SK-N-DZ (cell line): ENCODE measurements at regions not wholly inside any gene's neighbourhood (a gene's known extent, or its start where the extent isn't known, plus 50 kb on each side); places are given as distances from the start of the nearest gene placed in this dataset.

Source experiments
- DNase-seq: peaks from one replicate; pipeline ENCODE4 v3.0.0-alpha.2; 2015; ENCODE audit warnings: low spot score

DNA sequence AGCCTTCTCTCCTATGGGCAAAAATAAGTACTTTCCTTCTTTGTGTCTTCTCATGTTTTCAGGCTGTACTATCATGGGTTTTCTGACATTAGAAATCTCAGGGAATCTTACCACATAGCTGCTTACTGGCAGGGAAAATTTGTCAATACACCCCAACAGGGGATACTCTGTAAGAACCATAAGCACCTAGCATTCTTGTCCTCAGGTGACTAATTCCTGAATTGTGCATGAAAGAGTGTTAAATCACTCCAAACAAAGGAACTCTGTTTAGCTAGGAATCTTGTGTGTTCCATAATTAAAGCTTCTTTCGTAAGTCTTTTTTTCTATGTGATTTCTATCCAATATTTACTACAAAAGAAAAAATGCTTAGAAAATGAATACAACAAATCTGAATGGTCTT lies 206.7 kb upstream of the POT1 start:
- DNase-seq, result no peak

DNA sequence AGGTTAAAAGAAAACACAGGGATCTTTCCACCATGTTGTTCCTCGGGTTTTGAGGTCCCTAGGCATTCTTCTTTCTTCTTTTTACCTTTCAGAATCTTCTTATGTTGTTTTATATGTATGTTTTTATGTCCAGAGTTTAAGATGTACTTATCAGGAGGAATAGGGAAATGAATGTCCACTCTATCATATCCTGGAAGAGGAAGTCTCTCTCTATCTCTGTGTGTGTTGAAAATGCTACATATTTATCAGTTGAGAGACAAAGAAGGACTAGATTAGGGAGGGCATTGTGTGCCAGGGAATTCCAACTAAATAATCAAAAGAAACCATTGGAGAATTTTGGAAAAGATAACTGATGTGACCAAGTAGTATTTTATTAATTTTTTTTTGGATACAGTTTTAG lies 200.5 kb upstream of the POT1 start:
- no peak for DNase-seq

DNA sequence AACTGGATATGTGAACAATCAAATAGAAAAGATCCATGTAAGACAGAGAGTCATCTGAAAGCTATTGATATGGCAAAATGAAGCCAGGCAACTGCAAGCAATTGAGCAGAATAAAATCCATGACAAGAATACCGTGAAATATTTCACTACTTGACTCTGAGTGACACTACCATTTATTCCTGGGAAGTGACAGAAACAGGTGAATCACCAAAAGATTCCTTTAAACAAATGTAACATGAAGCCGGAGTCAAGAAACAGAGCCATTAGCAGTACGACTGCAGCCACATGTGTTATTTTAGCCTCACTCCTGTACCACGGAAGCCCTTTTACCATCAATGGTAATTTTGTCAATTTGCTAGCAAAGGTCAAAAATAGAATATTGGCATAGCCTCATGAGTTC lies 197.7 kb upstream of the POT1 start:
- no peak for DNase-seq

DNA sequence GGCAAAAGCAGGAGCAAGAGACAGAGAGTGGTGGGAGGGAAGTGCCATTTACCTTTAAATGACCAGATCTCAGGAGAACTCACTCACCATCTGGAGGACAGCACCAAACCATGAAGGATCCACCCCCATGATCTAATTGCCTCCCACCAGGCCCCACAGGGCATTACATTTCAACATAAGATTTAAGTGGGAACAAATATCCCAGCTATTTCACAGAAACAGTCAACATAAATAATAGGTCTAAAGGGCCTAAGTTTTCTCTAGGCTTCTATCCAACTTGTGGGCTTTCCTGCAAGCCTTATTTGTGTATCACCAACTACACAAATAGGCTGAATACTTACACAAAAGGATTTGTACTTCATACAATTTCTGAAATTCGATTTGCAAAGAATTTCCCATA lies 196.8 kb upstream of the POT1 start:
- peak; percentile 28 for DNase-seq

DNA sequence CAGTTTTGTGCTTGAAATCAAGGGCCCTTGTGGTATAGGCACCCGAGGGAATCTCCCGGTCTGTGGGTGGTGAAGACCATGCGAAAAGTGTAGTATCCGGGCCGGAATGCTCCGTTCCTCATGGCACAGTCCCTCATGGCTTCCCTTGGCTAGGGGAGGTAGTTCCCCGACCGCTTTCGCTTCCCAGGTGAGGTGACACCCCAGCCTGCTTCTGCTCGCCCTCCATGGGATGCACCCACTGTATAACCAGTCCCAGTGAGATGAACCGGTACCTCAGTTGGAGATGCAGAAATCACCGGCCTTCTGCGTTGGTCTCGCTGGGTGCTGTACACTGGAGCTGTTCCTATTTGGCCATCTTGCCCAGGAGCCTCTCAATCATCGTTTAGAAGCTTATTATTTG lies 195.7 kb upstream of the POT1 start:
- DNase-seq, result no peak

DNA sequence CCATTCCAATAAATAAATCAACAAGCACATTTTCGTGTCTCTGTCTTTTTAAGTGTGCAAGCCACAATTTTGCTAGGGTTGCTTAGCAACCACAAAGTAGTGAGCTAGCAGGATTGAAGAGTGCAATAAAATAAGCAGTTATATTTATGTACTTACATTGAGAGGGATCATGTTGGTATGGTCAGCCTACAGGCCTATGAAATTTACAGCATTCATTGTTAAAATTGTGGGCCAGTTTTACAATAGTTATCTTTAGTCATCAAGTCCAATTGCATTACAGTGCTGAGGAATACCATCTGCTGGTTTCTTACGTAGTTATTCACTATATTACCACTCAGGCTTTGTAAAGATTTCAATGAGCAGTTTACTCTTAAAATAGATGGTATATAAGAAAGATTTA lies 192.5 kb upstream of the POT1 start:
- DNase-seq, result peak; percentile 56

DNA sequence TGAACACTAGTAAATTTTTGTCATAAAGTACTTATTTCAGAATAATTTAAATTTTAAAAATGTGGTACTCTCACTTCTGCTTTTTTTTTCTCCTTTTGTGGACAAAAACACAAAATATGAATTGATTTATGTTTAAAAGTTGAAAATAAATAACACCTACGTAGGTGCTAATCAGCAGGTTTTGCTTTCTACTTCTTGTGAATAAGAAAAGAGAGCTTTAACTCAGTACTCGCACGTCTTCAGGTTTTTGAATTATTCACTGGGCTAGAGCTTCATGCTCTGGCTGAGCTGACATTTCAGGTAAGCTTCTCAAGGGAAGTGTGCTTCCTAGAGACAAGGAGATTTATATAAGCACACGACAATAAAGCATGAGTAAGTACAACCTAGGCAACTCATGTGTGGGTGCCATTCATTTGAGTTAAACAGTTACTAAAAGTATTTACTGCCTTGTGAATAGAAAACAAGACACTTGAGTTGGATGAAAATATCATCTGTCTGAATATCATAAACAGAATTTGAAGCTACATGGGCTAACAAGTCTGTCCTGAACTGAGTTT lies 190.0 kb upstream of the POT1 start:
- DNase-seq, result no peak

DNA sequence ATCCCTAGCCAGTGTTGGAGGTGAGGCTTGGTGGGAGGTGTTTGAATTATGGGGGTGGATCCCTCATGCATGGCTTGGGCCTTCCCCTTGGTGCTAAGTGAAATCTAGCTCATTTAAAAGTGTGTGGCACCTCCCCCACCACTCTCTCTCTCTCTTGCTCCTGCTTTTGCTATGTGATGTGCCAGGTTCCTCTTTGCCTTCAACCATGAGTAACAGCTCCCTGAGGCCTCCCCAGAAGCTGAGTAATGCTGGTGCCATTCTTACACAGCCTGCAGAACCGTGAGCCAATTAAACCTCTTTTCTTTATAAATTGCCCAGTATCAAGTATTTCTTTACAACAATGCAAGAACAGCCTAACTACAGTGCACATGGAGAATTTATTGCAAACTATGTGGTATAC lies 188.8 kb upstream of the POT1 start:
- DNase-seq, result no peak

DNA sequence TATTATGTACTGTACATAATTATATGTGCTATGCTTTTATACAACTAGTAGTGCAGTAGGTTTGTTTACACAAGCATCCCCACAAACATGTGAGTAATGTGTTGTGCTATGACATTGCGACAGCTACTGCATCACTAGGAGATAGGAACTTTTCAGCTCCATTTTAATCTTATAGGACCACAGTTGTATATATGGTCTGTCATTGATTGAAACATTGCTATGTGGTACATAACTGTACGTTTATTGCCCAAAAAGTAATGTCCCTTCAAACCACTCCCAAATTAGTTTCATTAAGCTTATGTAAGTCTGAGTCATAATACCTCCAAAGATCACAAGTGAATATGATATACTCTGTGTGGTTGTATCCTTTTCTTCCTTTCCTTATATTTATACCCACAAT lies 183.2 kb upstream of the POT1 start:
- DNase-seq, result no peak

DNA sequence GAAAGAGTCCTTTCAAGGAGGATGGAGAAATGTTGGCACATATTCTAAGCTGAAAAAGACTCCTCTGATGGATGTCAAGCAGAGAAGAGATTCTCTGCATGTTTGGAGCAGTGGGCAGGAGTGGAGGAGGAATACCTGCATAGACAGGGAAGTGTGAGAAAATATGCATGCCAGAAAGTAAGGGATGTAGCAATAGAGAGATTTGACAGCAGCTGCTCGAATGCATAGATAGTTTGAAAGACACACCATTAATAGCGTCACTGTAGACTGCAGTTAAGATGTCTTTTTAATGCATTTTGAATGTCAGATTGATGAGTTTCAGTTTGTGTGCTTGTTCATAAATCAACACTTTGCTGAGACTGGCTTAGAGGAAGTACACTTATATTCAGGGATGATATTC lies 169.9 kb upstream of the POT1 start:
- DNase-seq, result no peak

DNA sequence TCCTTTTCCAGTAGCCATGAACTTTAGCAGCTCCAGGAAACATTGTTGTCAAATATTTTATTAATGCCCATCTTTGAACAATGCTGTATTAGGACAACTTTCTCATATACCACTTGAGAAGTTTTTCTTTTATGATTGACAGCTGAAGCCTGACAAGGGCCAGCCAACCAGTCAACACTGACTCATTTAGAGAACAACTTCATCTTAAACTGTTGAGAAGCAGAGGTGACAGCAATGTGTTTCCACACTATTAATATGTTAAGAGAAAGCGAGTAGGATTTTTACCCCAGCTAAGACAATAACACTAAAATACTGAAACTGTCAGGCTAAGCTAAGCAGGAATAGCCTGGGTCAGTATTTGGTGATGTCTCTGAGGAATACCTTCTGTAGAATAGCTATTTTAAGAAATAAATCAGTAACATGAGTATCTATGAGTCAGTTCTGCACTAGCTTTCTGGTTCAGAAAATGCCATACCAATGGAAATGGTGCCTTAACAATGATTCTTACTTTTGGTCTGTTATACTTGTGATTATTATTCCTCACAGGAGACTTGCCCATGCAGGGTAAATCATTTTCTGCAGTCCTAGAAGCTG lies 168.8 kb upstream of the POT1 start:
- no peak for DNase-seq

DNA sequence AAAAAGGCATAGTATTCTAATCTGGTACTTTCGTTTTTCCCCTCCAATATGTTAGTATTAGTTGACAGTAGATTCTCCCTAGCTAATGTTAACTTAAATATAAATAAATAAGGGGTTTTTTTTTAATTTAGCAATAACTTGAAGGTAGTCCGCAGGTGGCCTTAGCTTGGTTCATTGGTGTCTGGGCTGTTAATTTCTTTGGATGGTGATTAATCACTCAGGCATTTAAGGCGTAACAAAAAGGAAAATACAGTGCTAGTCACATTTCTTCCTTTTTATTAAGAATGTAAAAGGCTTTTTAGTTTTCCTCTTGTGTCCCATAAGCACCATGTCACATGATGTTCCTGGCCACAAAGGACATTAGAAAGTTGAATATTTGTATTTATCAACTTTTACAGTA lies 161.0 kb upstream of the POT1 start:
- DNase-seq, result no peak

DNA sequence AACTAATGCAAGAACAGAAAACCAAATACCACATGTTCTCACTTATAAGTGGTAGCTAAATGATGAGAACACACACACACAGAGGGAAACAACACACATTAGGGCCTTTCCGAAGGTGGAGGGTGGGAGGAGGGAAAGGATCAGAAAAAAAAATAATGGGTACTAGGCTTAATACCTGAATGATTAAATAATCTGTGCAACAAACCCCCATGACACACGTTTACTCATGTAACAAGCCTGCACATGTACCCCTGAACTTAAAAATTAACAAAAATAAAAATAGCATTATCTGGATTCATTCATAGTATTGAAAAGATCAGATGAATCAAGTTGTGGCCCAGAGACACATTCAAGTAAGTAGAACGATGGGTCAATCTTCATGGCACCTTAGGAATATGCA lies 159.5 kb upstream of the POT1 start:
- DNase-seq, result no peak

DNA sequence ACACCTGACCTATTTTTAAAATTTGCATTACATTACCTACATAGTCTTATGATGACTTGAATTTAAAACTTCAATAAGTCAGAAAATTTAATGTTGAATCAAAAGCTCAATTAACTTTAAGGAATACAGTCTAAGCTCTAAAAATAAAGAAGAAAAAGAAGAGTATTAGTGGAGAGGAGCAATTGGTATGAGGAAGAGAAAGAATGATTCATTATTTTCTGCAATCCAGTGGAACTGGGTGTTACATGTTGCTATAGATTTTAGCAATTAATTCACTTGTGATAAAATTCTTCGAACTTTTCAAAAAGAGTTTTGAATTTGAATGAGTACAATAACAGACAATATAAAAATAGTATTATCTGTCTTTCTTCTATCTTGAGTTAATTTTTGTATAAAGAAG lies 158.9 kb upstream of the POT1 start:
- DNase-seq, result no peak

DNA sequence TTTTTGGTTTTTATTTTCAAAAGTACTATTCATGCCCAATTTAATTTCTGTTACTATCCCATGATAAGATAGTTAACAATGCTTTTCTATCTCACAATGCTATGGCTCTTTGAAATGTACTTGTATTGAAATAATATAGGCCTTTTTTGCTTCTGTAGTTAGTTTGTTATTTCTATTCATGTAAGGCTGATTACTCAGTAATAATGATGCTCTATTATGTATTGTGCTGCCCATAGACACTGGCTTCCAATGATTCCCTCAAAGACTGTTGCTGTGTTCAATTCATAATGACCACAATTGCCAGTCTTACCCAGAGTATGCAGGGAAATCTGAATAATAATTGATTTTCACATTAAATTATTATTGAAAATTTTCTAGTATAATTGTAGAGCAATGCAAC lies 155.5 kb upstream of the POT1 start:
- DNase-seq, result no peak

DNA sequence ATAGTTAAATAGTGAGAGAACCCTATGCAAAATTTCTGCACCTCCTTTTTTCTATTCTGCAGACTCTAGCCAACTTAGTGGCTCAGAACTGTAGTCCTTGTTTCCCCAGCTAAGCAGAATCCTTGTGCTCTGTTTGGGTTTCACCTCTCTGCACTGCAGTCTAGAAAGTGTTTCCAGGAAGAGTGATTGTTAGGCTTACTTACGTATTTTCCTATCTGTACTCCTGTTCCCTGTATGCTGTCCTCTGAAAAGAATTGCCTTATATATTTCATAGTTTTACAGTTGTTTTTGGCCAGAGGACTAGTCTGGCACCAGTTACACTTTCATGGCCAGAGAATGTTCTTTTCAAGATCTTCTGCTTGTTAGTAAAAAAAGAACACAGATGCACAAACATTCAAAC lies 154.6 kb upstream of the POT1 start:
- DNase-seq, result no peak

DNA sequence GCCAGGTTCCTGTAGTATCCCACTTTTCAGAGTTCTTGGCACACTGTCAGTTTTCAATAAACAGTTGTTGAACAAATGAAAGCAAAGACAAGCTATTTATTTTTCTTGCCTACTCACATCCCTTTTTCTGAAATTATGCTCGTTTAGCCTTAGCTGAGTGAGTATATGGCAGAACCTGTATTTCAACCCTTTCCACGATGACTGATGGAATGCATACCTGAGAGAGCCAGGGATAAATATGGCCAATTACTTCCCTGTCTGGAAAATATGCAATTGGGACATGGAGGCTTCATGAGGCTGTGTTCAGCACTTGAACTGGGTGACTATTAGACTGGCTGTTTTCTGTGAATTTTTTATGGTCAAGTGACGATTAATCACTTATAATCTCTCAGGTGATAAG lies 144.5 kb upstream of the POT1 start:
- DNase-seq, result no peak

DNA sequence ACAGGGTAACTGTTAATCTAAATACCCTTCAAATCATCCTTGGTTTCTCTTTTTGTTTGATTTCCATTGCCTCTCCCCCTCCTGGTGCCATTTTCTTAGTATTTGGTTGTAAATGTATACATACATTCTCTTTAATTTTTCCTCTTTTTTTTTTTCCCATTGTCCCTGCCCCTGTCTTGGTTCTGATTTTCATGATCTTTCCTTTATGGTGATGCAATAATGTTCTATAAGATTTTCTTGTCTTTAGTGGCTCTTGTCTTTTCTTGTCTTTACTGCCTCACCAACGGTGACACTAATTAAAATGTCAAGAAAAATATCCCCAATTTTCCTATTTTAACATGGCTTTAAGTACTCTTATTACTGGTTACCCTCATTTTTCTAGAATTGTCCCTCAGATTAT lies 135.9 kb upstream of the POT1 start:
- no peak for DNase-seq

DNA sequence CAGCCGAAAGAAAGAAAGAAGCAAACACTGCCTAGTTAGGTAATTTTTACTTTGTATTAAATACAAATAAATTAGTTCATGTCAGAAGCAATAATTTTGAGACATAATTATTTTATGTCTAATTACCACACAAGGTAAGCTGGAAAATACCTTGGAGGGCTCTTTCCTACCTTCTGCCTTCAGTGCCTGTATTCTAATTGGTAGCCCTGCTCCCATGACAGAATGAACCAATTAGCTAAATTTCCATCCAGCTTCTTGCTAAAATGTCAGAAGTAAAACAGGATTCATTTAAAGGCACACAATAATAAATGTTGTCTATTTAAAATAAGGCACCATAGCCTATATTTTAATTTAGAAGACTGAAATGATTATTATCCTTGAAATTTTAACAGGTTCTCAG lies 135.4 kb upstream of the POT1 start:
- no peak for DNase-seq

DNA sequence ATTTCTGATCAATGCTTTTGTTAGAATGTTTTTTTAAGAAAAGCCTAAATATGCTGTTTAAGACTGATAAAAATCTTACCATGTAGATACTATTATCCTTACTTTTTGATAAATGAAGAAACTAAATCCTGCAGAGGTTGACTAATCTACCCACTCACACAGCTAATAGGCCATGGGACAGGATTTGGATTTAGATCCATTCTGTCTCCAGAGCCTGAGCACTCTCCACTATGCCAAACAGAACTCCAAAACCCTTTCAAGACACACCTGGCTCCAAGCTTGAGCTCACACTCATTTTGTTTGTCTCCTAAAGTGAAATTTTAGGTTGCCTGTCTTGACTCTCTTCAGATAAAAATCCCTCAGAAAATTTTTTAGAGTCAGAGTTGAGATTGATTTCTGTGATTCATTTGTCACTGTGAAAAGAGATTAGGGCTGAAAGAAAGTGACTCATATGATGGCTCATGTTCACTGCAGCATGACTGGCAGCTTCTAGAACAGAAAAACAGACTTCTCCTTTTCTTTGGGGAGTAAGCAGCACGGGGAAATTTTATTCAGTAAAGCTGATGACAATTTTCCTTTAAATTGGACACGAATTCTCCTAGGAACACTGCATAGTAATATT lies 132.3 kb upstream of the POT1 start:
- peak; percentile 4 for DNase-seq

DNA sequence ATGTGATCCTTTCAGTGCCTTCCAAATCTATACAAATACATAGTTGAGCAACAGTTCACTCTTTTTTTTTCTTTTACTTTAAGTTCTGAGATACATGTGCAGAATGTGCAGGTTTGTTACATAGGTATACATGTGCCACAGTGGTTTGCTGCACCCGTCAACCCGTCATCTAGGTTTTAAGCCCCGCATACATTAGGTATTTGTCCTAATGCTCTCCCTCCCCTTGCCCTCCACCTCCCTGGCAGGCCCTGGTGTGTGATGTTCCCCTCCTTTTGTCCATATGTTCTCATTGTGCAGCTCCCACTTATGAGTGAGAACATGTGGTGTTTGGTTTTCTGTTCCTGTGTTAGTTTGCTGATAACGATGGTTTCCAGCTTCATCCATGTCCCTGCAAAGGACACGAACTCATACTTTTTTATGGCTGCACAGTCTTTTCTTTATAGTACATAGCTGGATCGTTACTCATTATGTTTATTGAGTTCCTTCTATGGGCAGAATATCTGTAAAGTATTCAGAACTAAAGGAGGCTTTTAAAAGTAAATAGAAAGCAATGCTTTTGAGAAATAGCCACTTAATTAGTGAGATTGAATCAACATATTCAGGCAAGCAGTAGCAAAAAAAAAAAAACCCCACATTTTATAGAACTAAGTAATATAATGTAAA lies 131.6 kb upstream of the POT1 start:
- peak; percentile 11 for DNase-seq

DNA sequence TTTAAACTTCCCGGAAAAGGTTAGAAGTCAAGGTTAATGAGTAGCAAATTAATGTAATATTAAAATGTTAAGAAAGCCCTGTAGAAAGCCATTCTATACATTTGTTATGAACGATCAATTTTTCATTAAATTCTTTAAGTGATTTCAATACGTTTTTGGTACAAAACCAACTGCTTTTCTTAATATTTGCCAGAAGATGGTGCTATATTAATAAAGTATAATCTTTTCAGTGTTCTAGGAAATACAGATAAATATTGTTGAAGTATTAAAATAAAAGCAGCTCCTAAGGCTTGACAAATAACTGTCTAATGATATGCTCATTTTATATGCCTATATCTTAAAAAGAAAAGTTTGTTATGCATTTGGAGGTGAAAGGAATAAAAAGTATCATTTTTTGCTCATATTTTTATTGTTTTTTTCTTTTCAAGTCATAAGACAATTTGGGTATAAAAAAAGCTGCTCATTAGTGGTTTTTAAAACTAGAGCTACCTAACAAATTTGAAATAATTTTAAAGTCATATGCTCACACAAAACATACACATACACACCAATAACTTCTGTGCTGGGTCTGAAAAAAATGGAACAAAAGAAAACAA lies 130.3 kb upstream of the POT1 start:
- peak; percentile 7 for DNase-seq

DNA sequence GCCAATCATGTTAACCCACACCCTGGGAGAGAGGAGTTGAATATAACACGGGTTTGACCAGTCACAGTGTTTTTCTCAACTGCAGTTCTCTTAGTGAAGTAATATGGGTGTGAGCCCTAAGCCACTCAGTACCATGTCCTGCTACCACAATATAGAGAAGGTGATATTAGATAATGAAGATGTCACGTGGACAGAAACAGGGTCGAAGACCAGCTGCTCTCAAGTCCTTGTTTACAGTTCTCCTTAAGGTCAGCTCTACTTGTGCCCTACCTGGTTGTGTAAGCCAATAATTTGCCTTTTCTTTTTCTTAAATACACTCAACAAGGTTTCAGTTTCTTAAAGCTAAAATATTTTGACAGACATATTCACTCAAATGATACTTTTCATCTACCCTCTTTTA lies 128.3 kb upstream of the POT1 start:
- DNase-seq, result peak; percentile 21
